ENCODE measurements at regions not wholly inside any gene's neighbourhood (a gene's known extent, or its start where the extent isn't known, plus 50 kb on each side); places are given as distances from the start of the nearest gene placed in this dataset.
"Not testable (repeated sequence)": the region's sequence is repeated elsewhere in the genome, so short reads cannot be mapped to it uniquely, and the experiment has no call there.

GRCh38 chr12:119931402-119931801 lies 54.3 kb upstream of the CIT start:
- no peaks in the 10 kb centered on the region for H3K27me3 ChIP-seq
- no peak for TF ChIP-seq CTCF (IDR thresholded peaks at IDR 0.05)
- TF ChIP-seq POLR2A (IDR thresholded peaks at IDR 0.05): no peak
- DNase-seq (no peak), ATAC-seq (no peak)
- H3K4me1 ChIP-seq: no peaks in the 10 kb centered on the region
- H3K27ac ChIP-seq: no peak overlapping the region
- no peak overlapping the region for H3K4me3 ChIP-seq
- intact Hi-C loops (cut with DNase I): no loop called here
- no peaks in the 10 kb centered on the region for H3K36me3 ChIP-seq
- 65% methylated on average over 7 of the region's 7 CpGs for WGBS (ENCODE audit: insufficient coverage, low coverage, low lambda C conversion rate, missing lambda C conversion rate)
- H3K9me3 ChIP-seq: no peaks in the 10 kb centered on the region

GRCh38 chr12:119932921-119933320 lies 55.8 kb upstream of the CIT start:
- no peak for DNase-seq
- Histone ChIP-seq H3K9me3 (no peaks in the 10 kb centered on the region), H3K27ac (no peak overlapping the region), H3K4me3 (no peak overlapping the region), H3K36me3 (no peaks in the 10 kb centered on the region), H3K4me1 (no peaks in the 10 kb centered on the region), H3K27me3 (no peaks in the 10 kb centered on the region)
- no peak for ATAC-seq
- WGBS (ENCODE audit: insufficient coverage, low coverage, low lambda C conversion rate, missing lambda C conversion rate): 41% methylated on average over 3 of the region's 3 CpGs
- TF ChIP-seq POLR2A (IDR thresholded peaks at IDR 0.05) (no peak), CTCF (IDR thresholded peaks at IDR 0.05) (no peak)
- intact Hi-C loops (cut with DNase I): no loop called here

- H3K4me1 ChIP-seq; H3K9me3 ChIP-seq; H3K27me3 ChIP-seq; H3K4me3 ChIP-seq; DNase-seq; H3K27ac ChIP-seq; ATAC-seq; H3K36me3 ChIP-seq; intact Hi-C loops (cut with DNase I): not testable (repeated sequence)
- WGBS (ENCODE audit: insufficient coverage, low coverage, low lambda C conversion rate, missing lambda C conversion rate): 54% methylated on average over 8 of the region's 10 CpGs
These were observed 54.3 kb upstream of the BICDL1 start for GRCh38 chr12:119934780-119935179.

GRCh38 chr12:119936705-119937311 lies 52.2 kb upstream of the BICDL1 start:
- ATAC-seq: no peak
- TF ChIP-seq CTCF (IDR thresholded peaks at IDR 0.05) (no peak), POLR2A (IDR thresholded peaks at IDR 0.05) (no peak)
- 78% methylated on average over 1 of the region's 1 CpG for WGBS (ENCODE audit: insufficient coverage, low coverage, low lambda C conversion rate, missing lambda C conversion rate)

GRCh38 chr12:119938049-119938667 lies 50.9 kb upstream of the BICDL1 start:
- DNase-seq: peak in 2 of 3 donors; percentile 41 to 63
- 31% methylated on average over 9 of the region's 9 CpGs for WGBS (ENCODE audit: insufficient coverage, low coverage, low lambda C conversion rate, missing lambda C conversion rate)

More at GRCh38 chr12:119936705-119937311, 52.2 kb upstream of the BICDL1 start:
- no peaks in the 10 kb centered on the region for H3K4me1 ChIP-seq
- H3K36me3 ChIP-seq: no peaks in the 10 kb centered on the region
- H3K27ac ChIP-seq: no peak overlapping the region
- intact Hi-C loops (cut with DNase I): no loop called here
- no peaks in the 10 kb centered on the region for H3K9me3 ChIP-seq
- no peak overlapping the region for H3K4me3 ChIP-seq
- H3K27me3 ChIP-seq: no peaks in the 10 kb centered on the region
- DNase-seq: no peak

More at GRCh38 chr12:119938049-119938667, 50.9 kb upstream of the BICDL1 start:
- no peak overlapping the region for H3K27ac ChIP-seq
- intact Hi-C loops (cut with DNase I): no loop called here
- no peaks in the 10 kb centered on the region for H3K4me1 ChIP-seq
- H3K36me3 ChIP-seq: no peaks in the 10 kb centered on the region
- no peaks in the 10 kb centered on the region for H3K9me3 ChIP-seq
- ATAC-seq: peak; percentile 80 to 90 (median 86)
- TF ChIP-seq POLR2A (IDR thresholded peaks at IDR 0.05): no peak
- TF ChIP-seq CTCF (IDR thresholded peaks at IDR 0.05): peak; percentile 58 to 90 (median 88)
- no peak overlapping the region for H3K4me3 ChIP-seq
- no peaks in the 10 kb centered on the region for H3K27me3 ChIP-seq

All from right lobe of liver (tissue), 6 donors.